ENCODE measurements at regions not wholly inside any gene's neighbourhood (a gene's known extent, or its start where the extent isn't known, plus 50 kb on each side); places are given as distances from the start of the nearest gene placed in this dataset.

DNA sequence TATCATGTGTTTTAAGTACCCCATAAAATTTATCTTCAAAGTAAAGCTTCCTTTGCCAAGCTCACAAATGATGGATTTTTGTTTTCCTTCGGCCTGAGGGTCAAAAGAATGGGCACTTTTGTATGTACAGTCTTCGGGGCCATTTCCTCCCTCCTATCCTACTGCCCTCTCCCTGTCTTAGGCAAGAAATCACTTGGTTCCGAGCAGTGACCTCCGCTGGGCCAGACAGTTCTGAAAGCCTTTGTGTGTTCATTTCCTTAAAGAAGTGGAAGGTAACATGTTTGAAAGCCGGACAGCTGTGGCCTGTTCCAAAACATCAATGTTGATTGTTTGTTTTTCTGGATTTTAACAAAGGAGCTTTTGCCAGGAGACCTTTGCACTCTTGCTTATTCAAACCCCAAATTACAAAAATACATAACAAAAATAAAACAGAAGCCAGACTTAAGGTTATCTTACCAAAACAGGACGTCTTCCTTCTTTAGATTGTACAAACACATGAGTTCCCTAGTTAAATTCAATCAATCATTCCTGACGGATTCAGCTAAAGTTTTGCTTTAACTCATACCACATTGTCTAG is 110.6 kb upstream of the LIMCH1 start:
- no peak overlapping the region for H3K27ac ChIP-seq
- TF ChIP-seq, protein P1, sequence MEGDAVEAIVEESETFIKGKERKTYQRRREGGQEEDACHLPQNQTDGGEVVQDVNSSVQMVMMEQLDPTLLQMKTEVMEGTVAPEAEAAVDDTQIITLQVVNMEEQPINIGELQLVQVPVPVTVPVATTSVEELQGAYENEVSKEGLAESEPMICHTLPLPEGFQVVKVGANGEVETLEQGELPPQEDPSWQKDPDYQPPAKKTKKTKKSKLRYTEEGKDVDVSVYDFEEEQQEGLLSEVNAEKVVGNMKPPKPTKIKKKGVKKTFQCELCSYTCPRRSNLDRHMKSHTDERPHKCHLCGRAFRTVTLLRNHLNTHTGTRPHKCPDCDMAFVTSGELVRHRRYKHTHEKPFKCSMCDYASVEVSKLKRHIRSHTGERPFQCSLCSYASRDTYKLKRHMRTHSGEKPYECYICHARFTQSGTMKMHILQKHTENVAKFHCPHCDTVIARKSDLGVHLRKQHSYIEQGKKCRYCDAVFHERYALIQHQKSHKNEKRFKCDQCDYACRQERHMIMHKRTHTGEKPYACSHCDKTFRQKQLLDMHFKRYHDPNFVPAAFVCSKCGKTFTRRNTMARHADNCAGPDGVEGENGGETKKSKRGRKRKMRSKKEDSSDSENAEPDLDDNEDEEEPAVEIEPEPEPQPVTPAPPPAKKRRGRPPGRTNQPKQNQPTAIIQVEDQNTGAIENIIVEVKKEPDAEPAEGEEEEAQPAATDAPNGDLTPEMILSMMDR (IDR thresholded peaks at IDR 0.05; ENCODE audit: low read depth, low read length) = no peak

DNA sequence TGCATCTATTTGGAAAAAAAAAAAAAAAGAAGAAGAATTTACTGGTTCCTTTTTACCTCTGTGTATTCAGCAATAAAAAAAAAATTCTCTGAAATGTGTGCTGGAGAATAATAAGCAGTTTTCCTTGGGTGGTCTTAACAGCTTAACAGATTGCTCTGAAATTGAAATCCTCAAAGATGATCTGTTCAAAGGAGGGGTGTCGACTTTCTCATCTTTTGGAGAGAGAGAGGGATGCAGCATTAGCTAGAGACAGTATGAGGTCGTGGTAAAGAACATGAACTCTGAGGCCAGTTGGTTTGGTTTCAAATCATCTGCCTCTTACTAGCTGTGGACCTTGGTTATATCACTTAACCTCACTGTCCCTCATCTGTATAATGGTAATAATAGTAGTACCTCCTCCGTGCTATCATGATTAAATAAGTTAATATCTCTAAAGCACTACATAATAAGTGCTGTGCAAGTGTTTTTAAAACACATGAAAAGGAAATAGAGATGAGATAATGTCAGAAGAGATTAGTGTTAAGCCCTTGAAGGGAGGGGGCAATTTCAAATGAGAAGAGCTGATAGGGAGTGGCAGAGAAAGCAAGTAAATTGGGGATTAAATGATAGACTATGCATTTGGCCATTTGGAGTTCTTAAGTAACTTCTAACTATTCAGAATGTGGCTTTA is 109.9 kb upstream of the LIMCH1 start:
- no peak for DNase-seq (ENCODE audit: low read depth in 1 of 2, low spot score in 1 of 2)
- H3K9me3 ChIP-seq (ENCODE audit: low read depth) = no peaks in the 10 kb centered on the region
- H3K36me3 ChIP-seq = no peaks in the 10 kb centered on the region
- peaks cover 6% of the 10 kb centered on the region for H3K4me1 ChIP-seq (ENCODE audit: low read depth)
- peaks cover 11% of the 10 kb centered on the region for H3K27me3 ChIP-seq
- H3K27ac ChIP-seq = no peak overlapping the region
- TF ChIP-seq, protein P1 (IDR thresholded peaks at IDR 0.05; ENCODE audit: low read depth, low read length) = no peak
- no peak overlapping the region for H3K4me3 ChIP-seq

More for the DNA sequence above, 110.6 kb upstream of the LIMCH1 start:
- no peak overlapping the region for H3K4me3 ChIP-seq
- H3K36me3 ChIP-seq = no peaks in the 10 kb centered on the region
- peaks cover 10% of the 10 kb centered on the region for H3K27me3 ChIP-seq
- DNase-seq (ENCODE audit: low read depth in 1 of 2, low spot score in 1 of 2) = no peak
- no peaks in the 10 kb centered on the region for H3K9me3 ChIP-seq (ENCODE audit: low read depth)
- peaks cover 6% of the 10 kb centered on the region for H3K4me1 ChIP-seq (ENCODE audit: low read depth)

DNA sequence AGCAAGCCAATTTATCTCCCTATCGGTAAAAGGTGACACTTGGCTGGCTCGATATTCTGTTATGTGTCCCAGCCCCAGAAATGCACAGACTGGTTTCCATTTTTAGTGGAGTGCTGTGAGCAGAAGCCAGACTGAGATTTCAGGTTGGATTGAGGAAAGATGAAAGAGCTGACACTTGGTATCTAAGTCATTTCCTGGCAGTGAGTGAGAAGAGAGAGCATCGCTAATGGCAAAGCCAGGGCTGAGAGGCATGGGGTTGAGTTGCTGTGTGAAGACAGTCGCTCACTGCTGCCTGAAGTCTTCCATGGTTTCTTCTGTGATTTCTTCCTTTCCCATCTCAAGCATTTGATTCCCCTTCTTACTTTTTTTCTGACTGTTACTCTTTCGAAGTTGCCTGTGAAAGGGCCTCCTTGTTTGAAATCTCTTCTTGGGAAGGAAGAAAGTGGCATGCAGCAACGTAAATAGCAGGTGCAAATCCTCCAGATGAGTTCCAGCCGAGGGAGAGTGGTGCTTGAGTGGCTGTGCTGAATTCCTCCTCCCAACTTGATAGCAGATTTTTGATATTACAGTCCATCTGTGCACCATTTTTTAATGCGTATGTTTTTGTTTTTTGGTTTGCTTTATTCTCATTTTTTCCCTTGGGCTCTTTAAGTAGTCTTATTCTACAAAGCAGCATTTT is 109.2 kb upstream of the LIMCH1 start:
- DNase-seq (ENCODE audit: low read depth in 1 of 2, low spot score in 1 of 2) = no peak
- Histone ChIP-seq H3K9me3 (ENCODE audit: low read depth) (no peaks in the 10 kb centered on the region), H3K27me3 (peaks cover 10% of the 10 kb centered on the region), H3K4me1 (ENCODE audit: low read depth) (peaks cover 6% of the 10 kb centered on the region), H3K4me3 (no peak overlapping the region), H3K36me3 (no peaks in the 10 kb centered on the region), H3K27ac (no peak overlapping the region)
- TF ChIP-seq, protein P1 (IDR thresholded peaks at IDR 0.05; ENCODE audit: low read depth, low read length) = no peak

DNA sequence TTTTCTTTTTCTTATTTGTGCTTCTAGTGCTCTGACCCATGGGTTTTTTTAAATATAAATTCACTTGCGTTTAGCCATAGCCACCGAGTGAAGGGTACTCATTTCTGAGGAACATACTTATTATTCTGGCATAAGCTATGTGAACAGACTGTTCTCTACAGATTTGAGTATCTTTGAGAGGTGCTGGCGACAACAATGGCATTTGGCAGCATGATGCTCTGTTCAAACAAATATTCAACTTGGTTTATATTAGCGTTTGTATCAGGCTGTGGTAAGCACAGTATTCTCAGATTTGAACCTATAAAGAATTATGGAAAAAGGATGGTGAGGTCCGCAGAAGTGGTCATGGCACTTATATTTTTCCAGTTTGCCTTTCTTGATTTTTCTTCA is 108.7 kb upstream of the LIMCH1 start:
- Histone ChIP-seq H3K4me1 (ENCODE audit: low read depth) (peaks cover 6% of the 10 kb centered on the region), H3K4me3 (no peak overlapping the region), H3K9me3 (ENCODE audit: low read depth) (no peaks in the 10 kb centered on the region), H3K27me3 (peaks cover 10% of the 10 kb centered on the region), H3K36me3 (no peaks in the 10 kb centered on the region), H3K27ac (no peak overlapping the region)
- TF ChIP-seq, protein P1 (IDR thresholded peaks at IDR 0.05; ENCODE audit: low read depth, low read length) = no peak
- DNase-seq (ENCODE audit: low read depth in 1 of 2, low spot score in 1 of 2) = no peak

DNA sequence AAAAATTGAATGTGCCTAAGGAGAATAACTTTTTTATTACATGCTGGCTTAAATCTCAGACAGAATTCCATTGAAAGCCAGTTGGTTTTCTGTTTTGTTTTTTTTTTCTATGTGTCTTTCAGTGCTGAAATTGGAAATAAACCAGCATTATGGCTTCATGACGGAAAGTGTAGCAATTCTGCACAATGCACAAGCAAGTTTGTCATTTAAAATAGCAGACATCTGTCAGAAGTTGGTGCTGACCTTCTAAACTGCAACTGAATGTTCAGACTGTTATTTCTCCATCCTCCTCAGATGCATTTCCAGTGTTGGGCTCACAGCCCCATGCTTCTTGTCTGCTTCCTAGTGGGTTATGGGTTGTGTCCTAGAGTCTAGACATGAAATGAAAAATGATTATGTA is 107.2 kb upstream of the LIMCH1 start:
- TF ChIP-seq, protein P1 (IDR thresholded peaks at IDR 0.05; ENCODE audit: low read depth, low read length) = no peak
- peaks cover 10% of the 10 kb centered on the region for H3K27me3 ChIP-seq
- no peaks in the 10 kb centered on the region for H3K9me3 ChIP-seq (ENCODE audit: low read depth)
- peaks cover 6% of the 10 kb centered on the region for H3K4me1 ChIP-seq (ENCODE audit: low read depth)
- H3K4me3 ChIP-seq = no peak overlapping the region
- no peak overlapping the region for H3K27ac ChIP-seq
- DNase-seq (ENCODE audit: low read depth in 1 of 2, low spot score in 1 of 2) = no peak
- H3K36me3 ChIP-seq = no peaks in the 10 kb centered on the region

Measured in cardiac muscle cell (in vitro differentiated cells and primary cell).